Astrocyte of the cerebellum (primary cell): ENCODE measurements at regions not wholly inside any gene's neighbourhood (a gene's known extent, or its start where the extent isn't known, plus 50 kb on each side); places are given as distances from the start of the nearest gene placed in this dataset.
A peak's percentile ranks its signal among the peaks of the same experiment; 100 is the strongest.

Experiments
- DNase-seq: peaks from one replicate; pipeline ENCODE4 v3.0.0-alpha.2; 2011; ENCODE audit warnings: low read depth
- H3K4me3 ChIP-seq: 2 replicates; pipeline ENCODE4 v1.5.1; 2011; ENCODE audit warnings: mild to moderate bottlenecking, low read depth, low read length, moderate library complexity
- in situ Hi-C: cut with HindIII; loops from 2 replicates; pipeline ENCODE4 v1.10.0; 2017; ENCODE audit warnings: low sequenced_read_pairs
- TF ChIP-seq, protein P1 (sequence below): IDR thresholded peaks from 2 replicates; pipeline ENCODE4 v1.5.1; 2012; ENCODE audit warnings: low read length, low read depth, moderate library complexity, mild to moderate bottlenecking; ENCODE audit errors: missing control alignments

DNA sequence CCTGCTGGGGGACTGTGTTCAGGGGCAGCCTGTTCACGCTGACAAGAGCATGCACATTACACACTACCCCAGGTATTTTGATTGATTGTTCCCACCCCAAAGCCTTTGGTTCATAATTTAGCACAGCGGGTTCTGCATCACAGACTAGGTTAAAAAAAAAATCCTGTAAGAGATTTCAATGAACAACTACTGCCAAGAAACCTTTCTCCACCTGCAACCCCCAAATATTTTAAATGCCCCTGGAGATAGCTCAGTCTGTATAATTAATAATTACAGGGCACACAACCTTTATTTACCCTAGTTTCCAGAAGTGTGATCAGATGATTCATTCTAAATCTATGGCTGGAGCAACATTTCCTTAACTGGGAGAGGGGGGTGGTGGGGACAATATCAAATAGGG is 87.6 kb downstream of the NR2F2 start:
- H3K4me3 ChIP-seq, result no peak overlapping the region
- DNase-seq, result no peak
- in situ Hi-C loops, result no loop called here
- TF ChIP-seq, protein P1, sequence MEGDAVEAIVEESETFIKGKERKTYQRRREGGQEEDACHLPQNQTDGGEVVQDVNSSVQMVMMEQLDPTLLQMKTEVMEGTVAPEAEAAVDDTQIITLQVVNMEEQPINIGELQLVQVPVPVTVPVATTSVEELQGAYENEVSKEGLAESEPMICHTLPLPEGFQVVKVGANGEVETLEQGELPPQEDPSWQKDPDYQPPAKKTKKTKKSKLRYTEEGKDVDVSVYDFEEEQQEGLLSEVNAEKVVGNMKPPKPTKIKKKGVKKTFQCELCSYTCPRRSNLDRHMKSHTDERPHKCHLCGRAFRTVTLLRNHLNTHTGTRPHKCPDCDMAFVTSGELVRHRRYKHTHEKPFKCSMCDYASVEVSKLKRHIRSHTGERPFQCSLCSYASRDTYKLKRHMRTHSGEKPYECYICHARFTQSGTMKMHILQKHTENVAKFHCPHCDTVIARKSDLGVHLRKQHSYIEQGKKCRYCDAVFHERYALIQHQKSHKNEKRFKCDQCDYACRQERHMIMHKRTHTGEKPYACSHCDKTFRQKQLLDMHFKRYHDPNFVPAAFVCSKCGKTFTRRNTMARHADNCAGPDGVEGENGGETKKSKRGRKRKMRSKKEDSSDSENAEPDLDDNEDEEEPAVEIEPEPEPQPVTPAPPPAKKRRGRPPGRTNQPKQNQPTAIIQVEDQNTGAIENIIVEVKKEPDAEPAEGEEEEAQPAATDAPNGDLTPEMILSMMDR, result no peak

DNA sequence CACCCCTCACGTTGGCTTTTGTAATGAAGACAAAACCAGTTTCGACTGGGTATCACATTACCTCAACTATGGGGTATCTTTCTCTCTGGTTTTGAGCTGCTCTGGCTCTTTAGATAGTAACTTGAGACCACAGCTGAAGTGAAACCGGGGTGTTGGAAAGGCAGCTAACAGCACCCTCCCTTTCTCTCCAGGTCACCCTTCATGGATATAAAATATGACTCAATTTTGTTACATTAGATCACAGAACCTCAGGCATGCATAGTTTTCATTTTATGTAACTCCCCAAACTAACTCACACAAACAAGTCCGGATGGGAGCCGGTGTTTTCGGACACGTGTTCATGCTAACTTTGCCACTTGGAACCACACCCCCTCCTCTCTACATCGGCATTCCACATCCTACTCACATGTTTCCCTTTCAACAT is 90.7 kb downstream of the NR2F2 start:
- H3K4me3 ChIP-seq, result no peak overlapping the region
- DNase-seq, result no peak
- in situ Hi-C loops, result no loop called here
- TF ChIP-seq, protein P1, result no peak

DNA sequence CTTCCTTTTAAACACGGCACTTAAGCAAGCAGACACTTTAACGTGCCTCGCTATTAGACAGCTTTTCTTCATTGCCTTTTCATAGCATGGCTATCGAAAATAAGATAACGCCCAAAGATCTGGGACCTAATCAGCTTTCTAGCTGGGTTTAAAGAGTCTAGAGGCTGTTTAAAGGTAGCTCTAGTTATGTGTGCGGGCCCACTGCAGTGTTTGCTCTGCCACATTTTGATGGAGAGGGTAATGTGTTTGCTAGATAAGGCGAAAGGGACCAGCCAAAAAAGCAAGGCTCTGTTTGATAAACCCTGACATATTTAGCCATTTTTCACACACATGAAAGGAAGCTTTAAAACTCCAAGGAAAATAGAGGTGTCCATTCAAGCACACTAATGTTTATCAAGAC is 91.6 kb downstream of the NR2F2 start:
- no peak overlapping the region for H3K4me3 ChIP-seq
- TF ChIP-seq, protein P1, result no peak
- in situ Hi-C loops, result no loop called here

DNA sequence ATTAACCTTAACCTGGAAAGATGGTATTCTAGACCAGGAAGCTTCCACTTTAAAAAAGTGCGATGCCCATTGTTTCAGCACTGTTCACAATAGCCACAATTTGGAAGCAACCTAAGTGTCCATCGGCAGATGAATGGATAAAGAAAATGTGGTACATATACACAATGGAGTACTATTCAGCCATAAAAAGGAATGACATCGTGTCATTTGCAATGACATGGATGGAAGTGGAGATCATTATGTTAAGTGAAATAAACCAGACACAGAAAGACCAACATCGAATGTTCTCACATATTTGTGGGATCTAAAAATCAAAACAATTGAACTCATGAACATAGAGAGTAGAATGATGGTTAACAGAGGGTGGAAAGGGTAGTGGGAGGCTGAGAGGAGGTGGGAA is 94.2 kb downstream of the NR2F2 start:
- TF ChIP-seq, protein P1, result no peak
- no peak for DNase-seq
- H3K4me3 ChIP-seq, result no peak overlapping the region
- in situ Hi-C loops, result no loop called here

More for the DNA sequence above, 91.6 kb downstream of the NR2F2 start:
- no peak for DNase-seq

DNA sequence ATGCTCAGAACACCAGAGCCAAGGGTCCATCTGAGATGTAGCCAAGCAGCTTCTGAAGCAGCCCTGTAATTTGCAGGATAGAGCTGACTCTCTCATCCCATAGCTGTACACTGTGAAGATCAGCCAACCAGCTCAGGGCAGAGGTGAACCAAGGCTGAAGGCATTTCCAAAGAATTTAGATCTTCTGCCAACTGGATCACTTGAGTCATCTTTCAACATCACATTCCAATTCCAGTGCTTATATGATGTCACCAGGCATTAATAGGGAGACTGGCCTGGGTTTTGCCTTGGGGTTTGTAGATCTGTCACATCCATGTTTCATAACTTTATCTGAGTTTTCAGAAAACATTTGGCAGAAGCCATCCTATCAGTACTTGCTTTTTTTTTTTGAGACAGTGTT is 98.2 kb downstream of the NR2F2 start:
- no peak overlapping the region for H3K4me3 ChIP-seq
- peak; percentile 78 for DNase-seq
- in situ Hi-C loops, result no loop called here
- TF ChIP-seq, protein P1, result no peak

DNA sequence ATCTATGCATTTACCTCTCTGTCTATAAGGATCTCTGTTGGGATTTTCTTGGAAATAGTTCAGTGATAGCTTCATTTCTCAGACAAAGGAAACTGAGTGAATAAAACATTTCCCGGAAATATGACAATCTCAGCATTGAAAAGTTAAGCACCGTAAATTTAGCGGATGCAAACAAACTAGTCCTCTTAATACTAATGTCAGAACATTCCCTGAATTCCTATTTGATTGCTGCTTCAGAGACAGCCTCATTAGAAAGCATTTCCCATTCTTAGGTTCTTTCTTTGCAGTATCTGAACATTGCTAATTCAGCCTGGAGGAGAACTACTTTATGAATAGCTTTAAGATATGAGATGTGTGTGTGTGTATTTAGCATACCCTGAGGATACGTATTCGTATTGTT is 101.3 kb downstream of the NR2F2 start:
- no peak overlapping the region for H3K4me3 ChIP-seq
- TF ChIP-seq, protein P1, result no peak
- no peak for DNase-seq
- in situ Hi-C loops, result no loop called here

DNA sequence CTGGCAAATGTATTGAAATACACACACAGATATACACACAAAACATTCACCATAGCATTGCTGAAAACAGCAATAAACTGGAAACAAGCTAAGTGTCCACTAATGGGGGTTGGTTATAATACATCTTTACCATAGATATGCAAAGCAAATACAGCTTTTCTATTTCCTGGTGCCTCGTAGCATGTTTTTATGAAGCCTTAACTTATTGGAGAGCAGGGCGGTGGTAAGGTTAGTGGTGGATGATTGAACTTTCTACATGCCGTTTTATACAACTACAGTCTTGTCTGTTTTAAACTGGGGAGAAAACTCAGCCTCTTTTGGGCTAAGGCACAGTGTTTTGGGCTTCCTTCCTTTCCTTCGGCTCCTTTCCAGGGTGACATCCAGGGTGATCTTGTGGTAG is 104.5 kb downstream of the NR2F2 start:
- in situ Hi-C loops, result no loop called here
- TF ChIP-seq, protein P1, result no peak
- no peak overlapping the region for H3K4me3 ChIP-seq
- DNase-seq, result no peak
